NB4 (cell line): ENCODE measurements at regions not wholly inside any gene's neighbourhood (a gene's known extent, or its start where the extent isn't known, plus 50 kb on each side); places are given as distances from the start of the nearest gene placed in this dataset.

Experiments used
- CTCF ChIP-seq: IDR thresholded peaks from one replicate; pipeline ENCODE4 v1.5.1; 2012; ENCODE audit warnings: low read depth, low read length
- MAX ChIP-seq: IDR thresholded peaks from 2 replicates; pipeline ENCODE4 v1.6.1; 2011; ENCODE audit warnings: low read depth, low read length
- MYC ChIP-seq: IDR thresholded peaks from 2 replicates; pipeline ENCODE4 v1.6.1; 2011; ENCODE audit warnings: low read depth, low read length
- POLR2A ChIP-seq: IDR thresholded peaks from 2 replicates; pipeline ENCODE4 v1.6.1; 2011; ENCODE audit warnings: mild to moderate bottlenecking; ENCODE audit not compliant: insufficient read length; ENCODE audit errors: extremely low read depth

GRCh38 chr3:86731501-86731901 lies 259.4 kb downstream of the VGLL3 start:
- TF ChIP-seq CTCF (no peak), MAX (no peak), MYC (no peak), POLR2A (no peak)
